Spleen (tissue), 11 donors: ENCODE measurements at regions not wholly inside any gene's neighbourhood (a gene's known extent, or its start where the extent isn't known, plus 50 kb on each side); places are given as distances from the start of the nearest gene placed in this dataset.

Experiments
- DNase-seq: peaks from one replicate; pipeline ENCODE4 v3.0.0-alpha.2; 2020
- H3K27ac ChIP-seq, 8 donors: fragments of 200-600 bp; sonication (generic) in 7 of 8; 1 replicate in 4 of 8; 2 replicates in 4 of 8; pipeline versions ENCODE4 v1.5.0 to v1.8.0; 2016 to 2021; ENCODE audit warnings: inconsistent platforms in 4 of 8, mild to moderate bottlenecking in 4 of 8, moderate library complexity in 1 of 8
- H3K27me3 ChIP-seq, 7 donors: fragments of 200-600 bp; sonication (generic) in 6 of 7; replicated peaks in 1 of 7; 1 replicate in 4 of 7; 2 replicates in 3 of 7; pipeline versions ENCODE4 v1.5.0 to v1.8.0; 2016 to 2021; ENCODE audit warnings: inconsistent platforms in 3 of 7, mild to moderate bottlenecking in 1 of 7
- H3K36me3 ChIP-seq, 6 donors: fragments of 200-600 bp; sonication (generic) in 5 of 6; 1 replicate in 4 of 6; 2 replicates in 2 of 6; pipeline versions ENCODE4 v1.5.0 to v1.8.0; 2016 to 2021; ENCODE audit warnings: inconsistent platforms in 2 of 6
- H3K4me1 ChIP-seq, 6 donors: fragments of 200-600 bp; sonication (generic) in 5 of 6; 1 replicate in 3 of 6; 2 replicates in 3 of 6; pipeline versions ENCODE4 v1.5.0 to v1.8.0; 2016 to 2021; ENCODE audit warnings: inconsistent platforms in 3 of 6
- H3K4me3 ChIP-seq, 8 donors: fragments of 200-600 bp; sonication (generic) in 7 of 8; 1 replicate in 4 of 8; 2 replicates in 4 of 8; pipeline versions ENCODE4 v1.5.0 to v1.8.0; 2016 to 2021; ENCODE audit warnings: inconsistent platforms in 4 of 8, mild to moderate bottlenecking in 4 of 8, moderate library complexity in 2 of 8
- H3K9me3 ChIP-seq, 8 donors: fragments of 200-600 bp; sonication (generic) in 7 of 8; 1 replicate in 4 of 8; 2 replicates in 4 of 8; pipeline versions ENCODE4 v1.5.0 to v1.8.0; 2016 to 2021; ENCODE audit warnings: inconsistent platforms in 4 of 8
- CTCF ChIP-seq, 11 experiments: fragments of 200-600 bp in 7 of 11; fragments of 450-650 bp in 4 of 11; sonication (generic) in 4 of 11; IDR thresholded peaks in 8 of 11; conservative IDR thresholded peaks in 3 of 11; 1 replicate in 7 of 11; 2 replicates in 4 of 11; pipeline versions ENCODE4 v1.4.0 to v1.8.0; 2016 to 2021; ENCODE audit warnings: antibody characterized with exemption in 11 of 11, inconsistent platforms in 4 of 11, mild to moderate bottlenecking in 1 of 11
- POLR2A ChIP-seq, 3 donors: fragments of 450-650 bp; IDR thresholded peaks; one replicate each; pipeline ENCODE4 v1.5.1; 2017; ENCODE audit warnings: antibody characterized with exemption in 3 of 3, mild to moderate bottlenecking in 1 of 3
- POLR2AphosphoS5 ChIP-seq, 3 donors: sonication (generic); formaldehyde crosslinking; IDR thresholded peaks; one replicate each; pipeline ENCODE4 v1.5.1; 2017; ENCODE audit warnings: antibody characterized with exemption in 3 of 3
- WGBS, 5 donors: extraction: QIAGEN DNeasy Blood & Tissue Kit in 3 of 5; methylation state at CpG; one replicate each; pipeline versions ENCODE4 v1.1.5 to v1.1.7; 2013 to 2018; 5-methylcytosine and 5-hydroxymethylcytosine counted together
- intact Hi-C: fragments of 100-400 bp; cut with DNase I; formaldehyde crosslinking; loops from one replicate; pipeline ENCODE4 v1.15.0; 2023; ENCODE audit warnings: low total_unique reads
- donor health status: healthy with polysubstance abuse.
- donor health status: DM: no; HTN: no; CAD: no; lungs with moderate emphysema.
- donor health status: DM: no; HTN: no; CAD: no.
- donor health status: Bipolar disorder and iron deficiency.
- donor health status: healthy.
- donor health status: DM: no; HTN: no; CAD: no.
- donor health status: DM: yes; HTN: yes; CAD: no.

DNA sequence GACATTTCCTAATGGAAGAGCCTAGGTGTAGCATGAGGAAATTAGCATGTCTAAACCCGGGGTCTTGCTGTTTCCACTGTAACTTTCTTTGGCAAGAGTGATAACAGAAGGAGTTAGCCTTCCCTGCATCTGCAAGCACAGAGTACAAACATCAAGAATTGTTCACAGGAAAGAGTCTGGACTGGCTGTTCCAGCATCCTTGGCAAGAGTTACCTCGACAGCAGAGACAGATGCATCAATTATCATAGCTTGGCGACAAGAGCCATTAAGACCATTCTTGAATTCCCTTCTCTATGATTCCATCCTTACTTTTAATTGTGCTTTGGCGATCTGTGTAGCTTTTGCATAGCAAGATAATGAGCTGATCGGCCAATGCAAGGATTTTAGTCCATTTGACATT lies 82.8 kb upstream of the RALGPS2 start:
- Histone ChIP-seq H3K4me1 (peaks cover 0 to 8% (median 4%) of the 10 kb centered on the region in 6 donors), H3K27ac (no peak overlapping the region), H3K4me3 (no peak overlapping the region), H3K36me3 (no peaks in the 10 kb centered on the region), H3K9me3 (no peaks in the 10 kb centered on the region), H3K27me3 (no peaks in the 10 kb centered on the region)
- 71 to 91% (median 81%) methylated on average over 5 of the region's 5 CpGs for WGBS, 5 donors
- intact Hi-C loops = no loop called here
- TF ChIP-seq POLR2AphosphoS5 (IDR thresholded peaks at IDR 0.05) = no peak
- TF ChIP-seq POLR2A (IDR thresholded peaks at IDR 0.05) = no peak
- TF ChIP-seq CTCF (IDR thresholded peaks at IDR 0.05 in 8 of 11, conservative IDR thresholded peaks at IDR 0.05 in 3 of 11) = no peak
- no peak for DNase-seq

DNA sequence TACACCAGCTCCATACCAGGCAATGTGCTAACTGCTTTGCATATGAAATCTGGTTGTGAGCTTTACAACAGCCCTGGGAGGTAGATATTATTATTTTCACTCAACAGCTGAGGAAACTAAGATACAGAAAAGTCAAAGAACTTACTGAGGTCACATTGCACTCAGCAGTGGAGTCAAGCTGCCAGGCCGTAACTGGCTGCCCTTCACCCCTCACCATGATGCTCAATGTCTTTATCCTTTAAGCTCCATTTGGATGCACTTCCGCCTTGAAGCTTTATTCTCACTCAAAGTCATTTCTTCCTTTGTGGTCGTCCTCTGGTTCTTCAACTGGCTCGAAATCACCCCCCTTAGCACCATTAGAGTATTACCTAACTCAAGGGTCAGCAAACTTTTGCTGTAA lies 81.7 kb upstream of the RALGPS2 start:
- Histone ChIP-seq H3K27me3 (no peaks in the 10 kb centered on the region), H3K4me3 (no peak overlapping the region), H3K36me3 (no peaks in the 10 kb centered on the region), H3K9me3 (no peaks in the 10 kb centered on the region), H3K4me1 (peaks cover 0 to 8% (median 4%) of the 10 kb centered on the region in 6 donors), H3K27ac (no peak overlapping the region)
- 90 to 95% (median 93%) methylated on average over 4 of the region's 4 CpGs for WGBS, 5 donors
- TF ChIP-seq POLR2A (IDR thresholded peaks at IDR 0.05) (no peak), POLR2AphosphoS5 (IDR thresholded peaks at IDR 0.05) (no peak), CTCF (IDR thresholded peaks at IDR 0.05 in 8 of 11, conservative IDR thresholded peaks at IDR 0.05 in 3 of 11) (no peak)
- intact Hi-C loops = no loop called here
- DNase-seq = no peak

GRCh38 chr1:178643831-178644230 lies 81.2 kb upstream of the RALGPS2 start:
- TF ChIP-seq POLR2A (IDR thresholded peaks at IDR 0.05) (no peak), POLR2AphosphoS5 (IDR thresholded peaks at IDR 0.05) (no peak), CTCF (IDR thresholded peaks at IDR 0.05 in 8 of 11, conservative IDR thresholded peaks at IDR 0.05 in 3 of 11) (no peak)
- no peaks in the 10 kb centered on the region for H3K27me3 ChIP-seq
- no peak overlapping the region for H3K4me3 ChIP-seq
- WGBS, 5 donors = 93 to 96% (median 94%) methylated on average over 6 of the region's 6 CpGs
- H3K27ac ChIP-seq = no peak overlapping the region
- no peaks in the 10 kb centered on the region for H3K36me3 ChIP-seq
- no peak for DNase-seq
- no peaks in the 10 kb centered on the region for H3K9me3 ChIP-seq
- peaks cover 0 to 8% (median 4%) of the 10 kb centered on the region in 6 donors for H3K4me1 ChIP-seq
- intact Hi-C loops = no loop called here

GRCh38 chr1:178644308-178645120 lies 80.5 kb upstream of the RALGPS2 start:
- DNase-seq = no peak
- no peaks in the 10 kb centered on the region for H3K27me3 ChIP-seq
- TF ChIP-seq POLR2AphosphoS5 (IDR thresholded peaks at IDR 0.05) (no peak), CTCF (IDR thresholded peaks at IDR 0.05 in 8 of 11, conservative IDR thresholded peaks at IDR 0.05 in 3 of 11) (no peak), POLR2A (IDR thresholded peaks at IDR 0.05) (no peak)

More at GRCh38 chr1:178644308-178645120, 80.5 kb upstream of the RALGPS2 start:
- H3K4me1 ChIP-seq = peaks cover 0 to 8% (median 4%) of the 10 kb centered on the region in 6 donors
- H3K4me3 ChIP-seq = no peak overlapping the region
- no peaks in the 10 kb centered on the region for H3K36me3 ChIP-seq
- H3K9me3 ChIP-seq = no peaks in the 10 kb centered on the region
- H3K27ac ChIP-seq = no peak overlapping the region
- intact Hi-C loops = no loop called here
- 27 to 36% (median 31%) methylated on average over 4 of the region's 4 CpGs for WGBS, 5 donors
